ENCODE measurements at regions not wholly inside any gene's neighbourhood (a gene's known extent, or its start where the extent isn't known, plus 50 kb on each side); places are given as distances from the start of the nearest gene placed in this dataset.

DNA sequence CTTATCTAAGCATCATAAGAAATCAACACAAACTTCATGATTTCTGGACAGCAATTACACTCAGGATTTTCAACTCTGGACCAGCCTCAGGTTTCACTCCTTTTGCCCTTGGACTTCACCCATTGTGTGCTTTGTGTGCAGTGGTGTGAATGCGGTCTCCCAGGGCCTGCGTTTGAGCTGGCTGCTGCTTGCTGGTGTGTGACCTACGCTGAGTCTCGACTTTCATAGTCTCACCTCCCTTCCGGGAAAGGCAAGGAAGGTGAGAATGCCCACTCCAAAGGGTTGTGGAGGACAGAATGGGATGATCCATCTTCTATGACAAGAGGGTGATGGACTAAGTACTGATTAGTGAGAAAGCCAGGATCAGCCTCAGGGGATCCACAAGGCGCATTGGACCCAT lies 228.8 kb downstream of the C12orf75 start:
- no peak for DNase-seq (ENCODE audit: low read depth)
- TF ChIP-seq, protein P1, sequence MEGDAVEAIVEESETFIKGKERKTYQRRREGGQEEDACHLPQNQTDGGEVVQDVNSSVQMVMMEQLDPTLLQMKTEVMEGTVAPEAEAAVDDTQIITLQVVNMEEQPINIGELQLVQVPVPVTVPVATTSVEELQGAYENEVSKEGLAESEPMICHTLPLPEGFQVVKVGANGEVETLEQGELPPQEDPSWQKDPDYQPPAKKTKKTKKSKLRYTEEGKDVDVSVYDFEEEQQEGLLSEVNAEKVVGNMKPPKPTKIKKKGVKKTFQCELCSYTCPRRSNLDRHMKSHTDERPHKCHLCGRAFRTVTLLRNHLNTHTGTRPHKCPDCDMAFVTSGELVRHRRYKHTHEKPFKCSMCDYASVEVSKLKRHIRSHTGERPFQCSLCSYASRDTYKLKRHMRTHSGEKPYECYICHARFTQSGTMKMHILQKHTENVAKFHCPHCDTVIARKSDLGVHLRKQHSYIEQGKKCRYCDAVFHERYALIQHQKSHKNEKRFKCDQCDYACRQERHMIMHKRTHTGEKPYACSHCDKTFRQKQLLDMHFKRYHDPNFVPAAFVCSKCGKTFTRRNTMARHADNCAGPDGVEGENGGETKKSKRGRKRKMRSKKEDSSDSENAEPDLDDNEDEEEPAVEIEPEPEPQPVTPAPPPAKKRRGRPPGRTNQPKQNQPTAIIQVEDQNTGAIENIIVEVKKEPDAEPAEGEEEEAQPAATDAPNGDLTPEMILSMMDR (IDR thresholded peaks at IDR 0.05; ENCODE audit: low read depth, low read length, missing control alignments), result no peak
- no peak overlapping the region for H3K4me3 ChIP-seq (ENCODE audit: low read depth, low read length)
- in situ Hi-C loops (cut with HindIII; ENCODE audit: low sequenced_read_pairs), result no loop called here

GRCh38 chr12:105561546-105562198 lies 231.2 kb downstream of the C12orf75 start:
- in situ Hi-C loops (cut with HindIII; ENCODE audit: low sequenced_read_pairs), result no loop called here
- TF ChIP-seq, protein P1 (IDR thresholded peaks at IDR 0.05; ENCODE audit: low read depth, low read length, missing control alignments), result no peak
- peak; percentile 51 for DNase-seq (ENCODE audit: low read depth)
- no peak overlapping the region for H3K4me3 ChIP-seq (ENCODE audit: low read depth, low read length)

- peak; percentile 79 for DNase-seq (ENCODE audit: low read depth)
- no peak overlapping the region for H3K4me3 ChIP-seq (ENCODE audit: low read depth, low read length)
- in situ Hi-C loops (cut with HindIII; ENCODE audit: low sequenced_read_pairs), result no loop called here
- TF ChIP-seq, protein P1 (IDR thresholded peaks at IDR 0.05; ENCODE audit: low read depth, low read length, missing control alignments), result no peak
These were observed 231.9 kb downstream of the C12orf75 start for GRCh38 chr12:105562199-105562971.

GRCh38 chr12:105567061-105567460 lies 236.6 kb downstream of the C12orf75 start:
- no peak for DNase-seq (ENCODE audit: low read depth)
- H3K4me3 ChIP-seq (ENCODE audit: low read depth, low read length), result no peak overlapping the region
- in situ Hi-C loops (cut with HindIII; ENCODE audit: low sequenced_read_pairs), result no loop called here
- TF ChIP-seq, protein P1 (IDR thresholded peaks at IDR 0.05; ENCODE audit: low read depth, low read length, missing control alignments), result no peak

GRCh38 chr12:105569886-105570285 lies 239.4 kb downstream of the C12orf75 start:
- in situ Hi-C loops (cut with HindIII; ENCODE audit: low sequenced_read_pairs), result no loop called here
- H3K4me3 ChIP-seq (ENCODE audit: low read depth, low read length), result no peak overlapping the region
- no peak for DNase-seq (ENCODE audit: low read depth)
- TF ChIP-seq, protein P1 (IDR thresholded peaks at IDR 0.05; ENCODE audit: low read depth, low read length, missing control alignments), result no peak

DNA sequence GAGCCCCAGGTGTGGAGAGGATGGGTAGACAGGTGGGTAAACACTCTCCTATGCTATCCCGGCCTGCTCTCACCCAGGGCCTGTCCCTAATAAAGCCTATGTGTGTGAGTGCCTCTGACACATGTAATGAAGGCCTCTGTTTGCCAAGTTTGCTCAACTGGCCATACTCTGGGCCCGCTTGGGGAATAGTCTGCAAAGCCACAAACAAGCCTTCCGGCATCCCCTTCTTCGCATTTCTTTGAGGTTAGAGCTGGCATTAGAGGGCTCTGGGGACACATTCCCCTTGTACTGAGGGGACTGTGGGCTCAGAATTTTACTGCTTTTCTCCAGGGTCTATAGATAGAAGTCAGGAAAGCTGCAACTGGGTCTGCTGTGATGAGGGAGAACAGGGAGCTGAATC lies 240.5 kb downstream of the C12orf75 start:
- TF ChIP-seq, protein P1 (IDR thresholded peaks at IDR 0.05; ENCODE audit: low read depth, low read length, missing control alignments), result no peak
- in situ Hi-C loops (cut with HindIII; ENCODE audit: low sequenced_read_pairs), result no loop called here
- no peak for DNase-seq (ENCODE audit: low read depth)
- no peak overlapping the region for H3K4me3 ChIP-seq (ENCODE audit: low read depth, low read length)
